Thyroid gland (tissue), 4 donors: ENCODE measurements at regions not wholly inside any gene's neighbourhood (a gene's known extent, or its start where the extent isn't known, plus 50 kb on each side); places are given as distances from the start of the nearest gene placed in this dataset.

ENCODE experiments used
- POLR2A ChIP-seq, 2 donors: fragments of 450-650 bp; IDR thresholded peaks; one replicate each; pipeline ENCODE4 v1.6.1; 2017; ENCODE audit warnings: antibody characterized with exemption in 2 of 2, mild to moderate bottlenecking in 2 of 2, moderate library complexity in 1 of 2
- TF ChIP-seq, protein P1 (sequence below), 6 experiments: fragments of 200-600 bp in 3 of 6; fragments of 450-650 bp in 3 of 6; sonication (generic) in 3 of 6; IDR thresholded peaks; one replicate each; pipeline ENCODE4 v1.5.1; 2016 to 2019; ENCODE audit warnings: antibody characterized with exemption in 6 of 6, mild to moderate bottlenecking in 2 of 6, inconsistent platforms in 1 of 6, moderate library complexity in 1 of 6

DNA sequence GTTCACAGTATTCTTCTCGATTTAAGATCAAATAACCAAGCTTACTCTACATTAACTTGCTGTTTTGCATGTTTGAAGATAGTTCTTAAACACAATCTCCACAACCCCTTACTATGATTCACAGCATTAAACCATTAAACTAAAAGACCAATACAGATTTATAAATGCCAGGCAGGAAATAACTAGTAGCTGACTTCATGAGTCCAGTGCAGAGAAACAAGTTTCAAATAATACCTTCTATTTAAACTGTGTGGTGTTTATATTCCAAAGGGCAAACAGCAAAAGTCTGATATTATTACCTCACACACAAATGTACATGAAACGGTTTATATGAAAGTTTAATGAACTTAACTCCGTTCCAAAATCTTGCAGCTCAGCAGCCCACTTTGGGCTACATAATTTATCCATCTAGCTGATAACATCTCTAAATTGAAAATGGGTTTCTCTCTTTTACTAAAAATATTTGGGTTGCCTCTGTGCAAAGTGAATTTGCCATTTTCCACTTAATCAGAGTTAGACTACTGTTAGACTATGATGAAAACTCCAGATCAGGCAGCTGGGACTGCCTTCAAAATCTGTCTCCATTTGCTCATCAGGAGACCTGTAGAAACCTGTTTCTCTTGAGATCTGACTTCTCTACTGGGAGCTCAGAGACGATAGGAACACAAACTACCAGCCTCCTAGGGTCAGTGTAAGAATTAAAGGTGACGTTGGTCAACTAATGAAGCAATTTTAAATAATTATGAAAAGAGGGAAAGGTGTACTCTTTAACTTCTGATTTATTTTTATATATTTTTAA is 287.3 kb downstream of the FZD1 start:
- TF ChIP-seq, protein P1, sequence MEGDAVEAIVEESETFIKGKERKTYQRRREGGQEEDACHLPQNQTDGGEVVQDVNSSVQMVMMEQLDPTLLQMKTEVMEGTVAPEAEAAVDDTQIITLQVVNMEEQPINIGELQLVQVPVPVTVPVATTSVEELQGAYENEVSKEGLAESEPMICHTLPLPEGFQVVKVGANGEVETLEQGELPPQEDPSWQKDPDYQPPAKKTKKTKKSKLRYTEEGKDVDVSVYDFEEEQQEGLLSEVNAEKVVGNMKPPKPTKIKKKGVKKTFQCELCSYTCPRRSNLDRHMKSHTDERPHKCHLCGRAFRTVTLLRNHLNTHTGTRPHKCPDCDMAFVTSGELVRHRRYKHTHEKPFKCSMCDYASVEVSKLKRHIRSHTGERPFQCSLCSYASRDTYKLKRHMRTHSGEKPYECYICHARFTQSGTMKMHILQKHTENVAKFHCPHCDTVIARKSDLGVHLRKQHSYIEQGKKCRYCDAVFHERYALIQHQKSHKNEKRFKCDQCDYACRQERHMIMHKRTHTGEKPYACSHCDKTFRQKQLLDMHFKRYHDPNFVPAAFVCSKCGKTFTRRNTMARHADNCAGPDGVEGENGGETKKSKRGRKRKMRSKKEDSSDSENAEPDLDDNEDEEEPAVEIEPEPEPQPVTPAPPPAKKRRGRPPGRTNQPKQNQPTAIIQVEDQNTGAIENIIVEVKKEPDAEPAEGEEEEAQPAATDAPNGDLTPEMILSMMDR (IDR thresholded peaks at IDR 0.05) = no peak
- TF ChIP-seq POLR2A (IDR thresholded peaks at IDR 0.05) = no peak
